ENCODE measurements at regions not wholly inside any gene's neighbourhood (a gene's known extent, or its start where the extent isn't known, plus 50 kb on each side); places are given as distances from the start of the nearest gene placed in this dataset.
A peak's percentile ranks its signal among the peaks of the same experiment; 100 is the strongest.
"Not testable (repeated sequence)": the region's sequence is repeated elsewhere in the genome, so short reads cannot be mapped to it uniquely, and the experiment has no call there.

DNA sequence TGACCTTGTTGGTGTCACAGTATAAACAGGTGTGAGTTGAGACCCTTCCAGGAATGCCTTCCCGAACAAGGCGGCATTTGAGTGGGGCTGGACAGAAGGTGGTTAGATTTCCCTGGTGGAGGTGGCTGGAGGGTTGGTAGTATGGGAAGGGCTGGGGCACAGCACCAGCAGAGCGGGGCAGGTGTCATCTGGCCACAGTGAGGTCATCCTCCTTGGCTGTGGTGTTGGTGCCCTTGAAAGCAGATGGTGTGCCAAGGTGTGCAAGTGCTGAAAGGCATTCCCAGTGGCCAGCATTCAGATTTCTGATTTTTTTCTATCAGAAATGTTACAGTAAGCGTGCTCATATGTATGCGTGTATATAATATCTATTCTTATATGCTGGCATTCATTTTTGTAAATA is 126.6 kb downstream of the LAT start:
- TF ChIP-seq, protein P1, sequence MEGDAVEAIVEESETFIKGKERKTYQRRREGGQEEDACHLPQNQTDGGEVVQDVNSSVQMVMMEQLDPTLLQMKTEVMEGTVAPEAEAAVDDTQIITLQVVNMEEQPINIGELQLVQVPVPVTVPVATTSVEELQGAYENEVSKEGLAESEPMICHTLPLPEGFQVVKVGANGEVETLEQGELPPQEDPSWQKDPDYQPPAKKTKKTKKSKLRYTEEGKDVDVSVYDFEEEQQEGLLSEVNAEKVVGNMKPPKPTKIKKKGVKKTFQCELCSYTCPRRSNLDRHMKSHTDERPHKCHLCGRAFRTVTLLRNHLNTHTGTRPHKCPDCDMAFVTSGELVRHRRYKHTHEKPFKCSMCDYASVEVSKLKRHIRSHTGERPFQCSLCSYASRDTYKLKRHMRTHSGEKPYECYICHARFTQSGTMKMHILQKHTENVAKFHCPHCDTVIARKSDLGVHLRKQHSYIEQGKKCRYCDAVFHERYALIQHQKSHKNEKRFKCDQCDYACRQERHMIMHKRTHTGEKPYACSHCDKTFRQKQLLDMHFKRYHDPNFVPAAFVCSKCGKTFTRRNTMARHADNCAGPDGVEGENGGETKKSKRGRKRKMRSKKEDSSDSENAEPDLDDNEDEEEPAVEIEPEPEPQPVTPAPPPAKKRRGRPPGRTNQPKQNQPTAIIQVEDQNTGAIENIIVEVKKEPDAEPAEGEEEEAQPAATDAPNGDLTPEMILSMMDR (conservative IDR thresholded peaks at IDR 0.05; ENCODE audit: control insufficient read depth, insufficient read depth, low read depth, low read length), result no peak
- no peak for DNase-seq (ENCODE audit: low read depth)
- H3K4me3 ChIP-seq (ENCODE audit: control insufficient read depth, low read depth, low read length), result no peak overlapping the region

DNA sequence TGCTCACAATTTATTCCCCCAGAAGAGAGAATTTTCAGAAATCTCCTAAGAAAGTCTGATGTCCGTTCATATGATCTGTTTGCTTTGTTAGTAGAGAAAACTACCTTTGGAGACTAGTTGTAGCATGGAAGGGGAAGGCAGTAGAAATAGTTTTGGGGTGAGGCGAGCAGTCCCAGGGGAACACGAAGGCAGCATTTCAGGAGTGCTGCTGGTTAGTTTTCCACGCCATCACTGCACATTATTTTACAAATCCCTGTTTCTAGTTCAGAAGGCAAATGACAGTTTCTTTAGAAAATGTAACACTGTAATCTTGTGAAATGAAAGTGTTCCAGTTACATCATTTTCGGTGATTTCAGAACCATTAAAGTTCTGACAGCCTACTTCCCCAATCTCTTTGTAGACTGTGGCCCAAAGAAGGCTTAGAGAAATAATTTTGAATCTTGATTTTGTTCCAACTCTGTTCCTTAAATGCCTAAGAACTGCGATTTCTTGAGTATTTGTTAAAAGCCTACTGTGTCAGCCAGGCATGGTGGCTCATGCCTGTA is 123.8 kb downstream of the LAT start:
- not testable (repeated sequence) for H3K4me3 ChIP-seq (ENCODE audit: control insufficient read depth, low read depth, low read length)
- DNase-seq (ENCODE audit: low read depth), result peak; percentile 53

DNA sequence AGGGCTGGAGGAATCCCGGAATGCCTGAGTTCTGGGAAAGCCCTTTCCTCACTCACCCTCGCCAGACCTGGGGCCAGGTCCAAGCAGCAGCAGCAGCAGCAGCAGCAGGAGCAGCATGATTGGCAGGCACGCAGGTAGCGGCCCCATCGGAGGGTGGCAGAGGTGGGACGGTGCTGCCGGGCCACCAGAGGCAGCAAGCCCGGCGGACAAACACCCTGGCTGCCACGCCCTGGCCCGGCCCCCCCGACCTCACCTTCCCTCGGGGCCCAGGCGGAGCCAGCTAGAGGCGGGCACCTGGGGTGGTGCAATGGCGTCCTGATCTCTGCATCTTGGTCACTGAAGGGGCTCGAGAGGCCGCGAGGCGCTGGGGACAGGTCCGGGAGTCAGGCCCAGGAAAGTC is 122.4 kb downstream of the LAT start:
- TF ChIP-seq, protein P1 (conservative IDR thresholded peaks at IDR 0.05; ENCODE audit: control insufficient read depth, insufficient read depth, low read depth, low read length), result no peak
- H3K4me3 ChIP-seq (ENCODE audit: control insufficient read depth, low read depth, low read length), result no peak overlapping the region
- DNase-seq (ENCODE audit: low read depth), result no peak

DNA sequence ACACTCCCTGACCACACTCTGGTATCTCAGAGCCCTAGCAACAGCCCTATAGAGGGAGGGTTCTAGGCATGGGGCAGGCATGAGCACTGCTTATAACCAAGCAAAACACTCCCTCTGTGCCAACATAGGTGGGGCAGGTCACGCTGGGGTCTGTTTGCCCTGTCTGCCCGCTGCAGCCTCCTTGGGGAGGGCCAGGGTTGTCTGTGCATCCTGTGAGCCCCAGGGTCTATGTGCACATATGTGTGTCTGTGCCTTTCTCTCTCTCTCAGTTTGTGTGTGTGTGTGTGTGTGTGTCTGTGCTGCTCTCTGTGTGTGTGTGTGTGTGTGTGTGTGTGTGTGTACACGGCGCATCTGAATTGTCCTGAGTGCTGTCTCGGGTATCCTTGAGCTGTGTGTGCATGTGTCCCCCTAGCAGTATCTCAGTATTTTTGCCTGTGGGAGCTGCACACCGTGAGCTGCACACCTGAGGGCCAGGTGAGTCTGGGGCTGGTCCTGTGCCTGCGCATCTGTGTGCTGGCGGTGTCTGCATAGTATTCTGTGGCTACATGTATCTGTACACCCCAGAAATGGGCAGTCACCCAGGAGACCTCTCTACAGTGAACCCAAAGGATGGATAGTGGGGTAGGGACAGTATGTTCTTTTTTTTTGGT is 121.5 kb downstream of the LAT start:
- DNase-seq (ENCODE audit: low read depth); H3K4me3 ChIP-seq (ENCODE audit: control insufficient read depth, low read depth, low read length): not testable (repeated sequence)

DNA sequence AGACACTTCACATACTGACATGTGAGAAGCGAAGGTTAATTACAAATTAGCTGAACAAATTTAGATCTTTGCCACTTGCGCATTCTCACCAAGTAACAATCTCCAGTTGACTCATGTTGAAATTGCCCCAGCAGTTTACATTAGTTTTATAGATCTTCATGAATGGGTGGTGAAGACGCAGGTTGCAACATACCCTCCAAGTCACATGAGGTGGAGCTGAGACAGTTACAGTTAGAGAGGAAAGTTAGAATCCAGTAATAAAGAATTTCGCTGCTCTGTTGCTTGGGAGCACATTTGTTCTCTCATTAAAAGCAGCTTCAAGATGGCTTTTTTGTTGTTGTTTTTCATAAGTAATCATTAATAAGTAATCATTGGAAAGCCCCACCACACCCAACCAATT is 119.7 kb downstream of the LAT start:
- DNase-seq (ENCODE audit: low read depth); H3K4me3 ChIP-seq (ENCODE audit: control insufficient read depth, low read depth, low read length): not testable (repeated sequence)

DNA sequence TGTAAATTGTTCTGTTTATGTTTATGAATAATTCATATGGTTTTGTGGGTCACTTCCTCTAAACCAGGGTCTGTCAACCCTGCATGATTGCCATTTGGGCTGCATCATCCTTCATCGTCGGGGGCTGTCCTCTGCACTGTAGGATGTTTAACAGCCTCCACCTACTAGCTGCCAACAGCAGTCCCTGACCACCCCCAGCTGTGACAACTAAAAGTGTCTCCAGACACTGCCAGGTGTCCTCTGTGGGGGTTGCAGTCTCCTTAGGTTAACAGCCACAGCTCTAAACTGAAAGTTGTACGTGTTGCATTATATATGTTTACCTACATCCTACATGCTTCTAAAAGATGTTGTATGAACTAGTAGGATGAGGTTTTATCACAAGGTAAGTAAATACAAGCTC is 113.1 kb downstream of the LAT start:
- H3K4me3 ChIP-seq (ENCODE audit: control insufficient read depth, low read depth, low read length), result not testable (repeated sequence)

DNA sequence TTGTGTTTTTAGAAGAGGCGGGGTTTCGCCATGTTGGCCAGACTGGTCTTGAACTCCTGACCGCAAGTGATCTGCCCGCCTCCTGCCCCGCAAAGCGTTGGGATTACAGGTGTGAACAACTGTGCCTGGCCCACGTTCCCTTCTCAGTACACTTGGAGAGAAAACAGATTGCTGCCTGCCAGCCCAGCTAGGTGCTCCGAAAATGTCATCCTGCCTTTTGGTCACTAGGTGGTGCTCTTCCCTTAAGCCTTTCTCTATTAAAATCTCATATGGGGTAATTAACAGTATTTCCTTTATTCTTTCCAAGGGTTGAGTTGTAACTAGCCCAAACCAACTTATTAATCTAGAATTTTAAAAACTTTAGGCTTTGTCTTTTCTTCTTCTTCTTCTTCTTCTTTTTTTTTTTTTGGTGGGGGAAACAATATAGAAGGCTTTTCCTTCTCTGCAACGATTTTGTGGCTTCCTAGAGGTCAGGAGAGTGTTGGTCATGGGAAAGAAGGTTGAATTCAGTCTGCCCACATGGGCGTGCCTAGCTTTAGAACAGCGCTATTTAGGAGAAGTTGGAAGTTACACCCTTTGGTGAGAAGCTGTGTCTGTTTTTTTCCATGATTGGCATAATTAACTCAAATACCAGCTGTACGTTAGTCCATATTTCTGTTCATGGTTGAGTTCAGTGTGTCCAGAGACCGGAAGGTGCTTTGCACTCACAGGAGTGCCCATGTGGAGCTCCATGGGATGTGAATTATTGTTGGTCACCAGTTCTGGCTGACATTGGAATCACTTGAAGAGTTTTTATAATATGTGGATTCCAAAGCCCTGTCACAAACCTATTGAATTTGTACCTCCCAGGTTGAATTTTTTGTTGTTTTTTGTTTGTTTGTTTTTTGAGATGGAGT is 110.1 kb downstream of the LAT start:
- not testable (repeated sequence) for H3K4me3 ChIP-seq (ENCODE audit: control insufficient read depth, low read depth, low read length); DNase-seq (ENCODE audit: low read depth)

More for the DNA sequence above, 113.1 kb downstream of the LAT start:
- DNase-seq (ENCODE audit: low read depth), result not testable (repeated sequence)

DNA sequence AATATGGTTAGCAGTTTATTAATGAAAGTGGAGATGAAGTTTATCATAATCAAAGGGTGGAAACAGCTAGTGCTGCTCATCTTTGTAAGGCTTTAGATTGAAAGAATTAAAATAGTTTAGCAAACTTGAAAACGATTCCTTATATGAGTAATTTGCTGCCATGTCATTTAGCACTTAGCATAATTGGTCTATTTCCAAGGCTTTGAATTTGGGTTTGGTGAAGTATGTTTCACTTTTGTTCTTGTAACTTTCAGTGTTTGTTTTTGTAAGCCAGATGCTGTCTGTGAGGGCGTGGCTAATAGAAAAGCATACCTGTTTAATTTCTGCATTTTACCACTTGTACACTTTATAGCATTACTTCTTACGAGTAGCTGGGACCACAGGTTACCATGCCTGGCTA is 109.5 kb downstream of the LAT start:
- not testable (repeated sequence) for DNase-seq (ENCODE audit: low read depth); H3K4me3 ChIP-seq (ENCODE audit: control insufficient read depth, low read depth, low read length)

DNA sequence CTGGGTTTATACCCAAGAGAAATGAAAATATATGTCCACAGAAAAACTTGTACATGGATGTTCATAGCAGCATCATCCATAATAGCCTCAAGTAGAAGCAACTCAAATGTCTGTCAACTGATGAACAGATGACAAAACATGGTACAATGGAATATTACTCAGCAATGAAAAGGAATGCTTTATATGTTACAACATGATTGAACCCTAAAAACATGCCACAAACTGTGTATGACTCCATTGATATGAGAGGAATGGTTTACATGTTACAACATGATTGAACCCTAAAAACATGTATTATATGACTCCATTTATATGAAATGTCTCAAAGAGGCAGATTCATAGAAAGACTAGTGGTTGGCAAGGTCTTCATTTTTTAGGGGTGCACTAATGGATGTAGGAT is 104.8 kb downstream of the LAT start:
- H3K4me3 ChIP-seq (ENCODE audit: control insufficient read depth, low read depth, low read length); DNase-seq (ENCODE audit: low read depth): not testable (repeated sequence)

DNA sequence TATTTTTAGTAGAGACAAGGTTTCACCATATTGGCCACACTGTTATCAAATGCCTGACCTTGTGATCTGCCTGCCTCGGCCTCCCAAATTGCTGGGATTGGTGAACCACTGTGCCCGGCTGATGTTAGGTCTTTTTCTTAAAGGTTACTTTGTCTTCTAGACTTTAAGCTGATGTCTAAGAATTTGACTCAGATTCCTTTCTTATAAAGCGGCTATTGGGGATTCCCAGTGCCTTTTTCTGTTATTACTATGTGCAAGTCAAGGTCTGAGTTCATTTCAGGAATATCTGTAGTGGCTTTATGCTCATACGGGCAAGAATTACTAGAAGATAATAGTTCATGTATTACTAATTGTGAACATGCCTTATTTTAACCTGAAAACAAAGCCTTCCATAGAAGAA is 102.8 kb downstream of the LAT start:
- not testable (repeated sequence) for DNase-seq (ENCODE audit: low read depth); H3K4me3 ChIP-seq (ENCODE audit: control insufficient read depth, low read depth, low read length)

DNA sequence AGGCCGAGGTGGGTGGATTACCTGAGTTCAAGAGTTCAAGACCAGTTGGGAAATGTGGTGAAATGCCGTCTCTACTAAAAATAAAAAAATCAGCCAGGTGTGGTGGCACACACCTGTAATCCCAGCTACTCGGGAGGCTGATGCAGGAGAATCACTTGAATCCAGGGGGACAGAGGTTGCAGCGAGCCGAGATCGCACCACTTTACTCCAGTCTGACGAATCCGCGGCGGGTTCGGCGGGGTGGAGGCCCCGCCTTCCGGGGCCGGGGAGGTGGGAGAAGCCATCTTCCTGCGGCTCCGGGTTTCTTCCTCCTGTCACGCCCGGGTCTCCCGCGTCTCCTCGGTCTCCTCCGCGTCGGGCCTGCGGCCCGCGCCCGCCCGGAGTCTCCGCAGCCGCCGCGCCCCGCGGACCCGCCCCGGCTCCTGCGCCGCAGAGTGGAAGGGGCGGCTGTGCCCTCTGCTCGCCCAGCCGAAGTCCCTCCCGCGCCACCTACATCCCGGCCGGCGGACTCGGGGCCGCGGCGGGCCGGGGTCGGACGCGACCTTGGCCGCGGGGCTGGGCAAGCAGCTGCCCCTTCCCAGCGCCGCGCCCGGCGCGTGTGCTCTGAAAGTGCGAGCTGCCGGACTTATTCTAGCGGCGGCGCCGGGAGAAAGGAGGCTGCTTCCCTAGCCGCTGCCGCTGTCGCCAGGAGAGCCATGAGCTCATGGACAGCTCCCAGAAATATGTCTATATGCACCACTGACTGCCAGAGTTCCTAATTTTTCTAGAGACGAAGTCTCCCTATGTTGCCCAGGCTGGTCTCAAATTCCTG is 97.2 kb downstream of the LAT start:
- peak overlapping the region; percentile 25 for H3K4me3 ChIP-seq (ENCODE audit: control insufficient read depth, low read depth, low read length)
- DNase-seq (ENCODE audit: low read depth), result peak; percentile 16

DNA sequence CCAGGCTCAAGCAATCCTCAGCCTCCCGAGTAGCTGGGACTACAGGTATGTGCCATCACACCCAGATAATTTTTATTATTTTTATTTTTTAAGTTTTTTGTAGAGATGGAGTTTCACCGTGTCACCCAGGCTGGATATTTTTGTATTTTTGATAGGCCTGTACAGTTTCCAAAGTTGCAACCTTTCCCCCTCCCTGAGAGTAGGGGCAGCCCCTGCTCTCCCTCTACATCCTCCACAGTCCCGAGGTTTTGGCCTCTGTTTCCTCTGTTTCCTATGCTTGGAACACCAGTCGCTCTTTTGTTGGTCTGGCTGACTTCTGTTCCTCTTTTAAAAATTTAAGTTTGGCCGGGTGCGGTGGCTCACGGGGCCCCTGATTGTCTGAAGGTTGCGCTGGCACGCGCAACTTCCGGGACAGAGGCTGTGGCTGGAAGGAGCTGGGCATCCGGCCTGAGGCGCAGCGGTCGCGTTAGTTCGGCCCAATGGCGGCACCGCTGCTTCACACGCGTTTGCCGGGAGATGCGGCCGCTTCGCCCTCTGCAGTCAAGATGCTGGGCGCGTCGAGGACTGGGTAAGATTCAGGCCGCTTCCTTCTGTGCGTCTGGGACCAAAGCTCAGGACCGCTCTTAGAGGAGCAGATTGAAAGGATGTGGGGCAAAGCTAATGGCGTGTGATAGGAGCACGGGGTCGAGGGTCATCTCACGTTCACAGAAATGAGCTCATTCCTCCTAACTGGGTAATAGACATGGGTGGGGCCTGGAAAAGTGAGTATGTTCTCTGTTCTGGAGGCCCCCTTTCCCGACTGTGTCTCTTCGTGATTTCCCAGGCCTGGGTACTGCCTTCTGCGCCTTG is 89.9 kb downstream of the LAT start:
- DNase-seq (ENCODE audit: low read depth), result peak; percentile 57
- H3K4me3 ChIP-seq (ENCODE audit: control insufficient read depth, low read depth, low read length), result peak overlapping the region; percentile 45

DNA sequence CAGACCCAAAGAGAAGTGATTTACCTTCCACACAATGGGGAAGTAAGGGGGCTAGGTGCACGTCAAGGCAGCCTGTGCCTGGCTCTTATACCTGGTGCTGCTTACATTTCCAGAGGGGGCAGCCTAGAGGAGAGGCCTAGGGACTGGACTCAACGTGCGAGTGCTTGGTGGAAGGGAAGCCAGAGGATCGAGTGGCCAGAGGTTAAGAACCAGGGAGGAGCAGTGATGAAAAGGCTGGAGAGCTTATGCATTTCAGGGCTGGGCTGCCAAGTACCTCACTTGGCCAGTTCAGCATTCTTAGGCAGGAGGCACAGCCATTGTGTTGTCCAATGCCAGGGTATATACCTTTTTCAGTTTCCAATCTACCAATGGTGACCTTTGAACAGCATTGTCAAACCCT is 77.4 kb downstream of the LAT start:
- H3K4me3 ChIP-seq (ENCODE audit: control insufficient read depth, low read depth, low read length); DNase-seq (ENCODE audit: low read depth): not testable (repeated sequence)

DNA sequence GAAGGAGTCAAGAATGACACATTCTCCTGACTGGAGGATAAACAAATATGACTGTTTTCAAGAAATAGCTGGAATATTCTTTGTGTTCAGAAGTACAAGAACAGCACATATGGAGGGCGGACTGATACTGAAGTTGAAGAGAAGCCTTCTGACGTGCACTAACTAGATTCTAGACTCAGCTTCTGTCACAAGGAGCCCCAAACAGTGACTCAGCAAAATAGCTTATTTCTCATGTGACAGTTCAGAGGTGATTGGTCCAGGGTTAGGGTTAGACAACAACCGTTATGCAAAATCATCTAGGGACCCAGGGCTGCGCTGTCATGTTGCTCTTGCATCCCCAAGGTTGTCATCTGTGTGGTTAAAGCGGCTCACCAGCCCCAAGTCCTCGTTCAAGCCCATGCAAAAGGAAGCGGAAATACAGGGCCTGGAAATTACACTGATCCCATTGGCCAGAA is 76.6 kb downstream of the LAT start:
- not testable (repeated sequence) for H3K4me3 ChIP-seq (ENCODE audit: control insufficient read depth, low read depth, low read length); DNase-seq (ENCODE audit: low read depth)

Measured in fibroblast of mammary gland (primary cell).